Fibroblast of lung (primary cell): ENCODE measurements at regions not wholly inside any gene's neighbourhood (a gene's known extent, or its start where the extent isn't known, plus 50 kb on each side); places are given as distances from the start of the nearest gene placed in this dataset.

Source experiments
- DNase-seq, 2 donors: peaks; one replicate each; pipeline versions ENCODE4 v3.0.0 to v3.0.0-alpha.2; 2010; ENCODE audit warnings: low read depth in 2 of 2
- H2AFZ ChIP-seq: 2 replicates; pipeline ENCODE4 v1.5.1; 2012; ENCODE audit warnings: low read length, control low read depth, inconsistent platforms
- H3K27ac ChIP-seq: 2 replicates; pipeline ENCODE4 v1.5.1; 2011; ENCODE audit warnings: low read length, control low read depth; ENCODE audit not compliant: insufficient read depth
- H3K27me3 ChIP-seq: 2 replicates; pipeline ENCODE4 v1.5.1; 2011; ENCODE audit warnings: mild to moderate bottlenecking, low read length; ENCODE audit not compliant: control insufficient read depth, insufficient read depth
- H3K36me3 ChIP-seq: 2 replicates; pipeline ENCODE4 v1.5.1; 2011; ENCODE audit warnings: low read length; ENCODE audit not compliant: control insufficient read depth, insufficient read depth
- H3K4me1 ChIP-seq: 2 replicates; pipeline ENCODE4 v1.5.1; 2011; ENCODE audit warnings: low read length; ENCODE audit not compliant: control insufficient read depth, insufficient read depth; ENCODE audit errors: extremely low read depth
- H3K4me2 ChIP-seq: 2 replicates; pipeline ENCODE4 v1.5.1; 2011; ENCODE audit warnings: low read length, control low read depth; ENCODE audit not compliant: insufficient read depth; ENCODE audit errors: extremely low read depth
- H3K4me3 ChIP-seq, 4 experiments: fragments of 200-600 bp in 1 of 4; sonication (generic) in 1 of 4; replicated peaks in 1 of 4; 2 replicates each; pipeline ENCODE4 v1.5.1; 2011 to 2016; ENCODE audit warnings: low read length in 4 of 4, low read depth in 3 of 4, mild to moderate bottlenecking in 3 of 4, control low read depth in 2 of 4, inconsistent platforms in 1 of 4, mixed read lengths in 1 of 4; ENCODE audit not compliant: insufficient read depth in 1 of 4; ENCODE audit errors: control extremely low read depth in 1 of 4
- H3K79me2 ChIP-seq: 2 replicates; pipeline ENCODE4 v1.5.1; 2012; ENCODE audit warnings: mild to moderate bottlenecking, low read length, inconsistent platforms; ENCODE audit not compliant: control insufficient read depth, insufficient read depth
- H3K9ac ChIP-seq: 2 replicates; pipeline ENCODE4 v1.5.1; 2011; ENCODE audit warnings: mild to moderate bottlenecking, low read length, control low read depth; ENCODE audit not compliant: insufficient read depth
- H3K9me3 ChIP-seq: 2 replicates; pipeline ENCODE4 v1.5.1; 2012; ENCODE audit warnings: low read depth, low read length; ENCODE audit not compliant: control insufficient read depth, insufficient read depth
- H4K20me1 ChIP-seq: 2 replicates; pipeline ENCODE4 v1.5.1; 2011; ENCODE audit warnings: low read length; ENCODE audit not compliant: control insufficient read depth, insufficient read depth; ENCODE audit errors: extremely low read depth
- EZH2 ChIP-seq: IDR thresholded peaks from 2 replicates; pipeline ENCODE4 v1.5.1; 2012; ENCODE audit warnings: low read length, control low read depth, mild to moderate bottlenecking; ENCODE audit errors: missing control alignments
- TF ChIP-seq, protein P1 (sequence below), 2 donors: IDR thresholded peaks in 1 of 2; conservative IDR thresholded peaks in 1 of 2; 1 replicate in 1 of 2; 2 replicates in 1 of 2; pipeline ENCODE4 v1.5.1; 2011 to 2012; ENCODE audit warnings: low read length in 2 of 2, control low read depth in 1 of 2, inconsistent platforms in 1 of 2, low read depth in 1 of 2, mild to moderate bottlenecking in 1 of 2

DNA sequence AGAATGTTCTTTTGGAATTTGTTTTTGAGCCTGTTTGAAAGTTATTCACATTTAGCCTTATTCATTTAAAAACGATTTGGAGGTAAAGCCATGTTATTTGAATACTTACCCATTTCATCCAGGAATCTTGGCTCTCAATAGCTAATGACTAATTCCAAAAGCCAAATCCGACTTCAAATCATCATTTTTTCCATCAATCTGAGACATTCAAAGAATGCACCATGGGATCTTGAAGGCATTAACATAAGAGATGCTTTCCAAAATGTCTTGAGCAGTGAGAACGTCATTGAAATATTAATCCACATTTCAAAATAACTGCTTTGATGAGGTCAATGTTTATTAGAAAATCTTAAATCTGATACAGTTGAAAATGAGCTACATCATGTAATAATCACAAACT, 617.0 kb upstream of the RORB start:
- Histone ChIP-seq H3K9me3 (no peaks in the 10 kb centered on the region), H3K36me3 (no peaks in the 10 kb centered on the region), H3K27me3 (no peaks in the 10 kb centered on the region), H3K27ac (no peak overlapping the region), H3K79me2 (no peaks in the 10 kb centered on the region), H2AFZ (no peak overlapping the region), H4K20me1 (no peaks in the 10 kb centered on the region), H3K4me2 (no peak overlapping the region), H3K9ac (no peak overlapping the region), H3K4me3 (no peak overlapping the region), H3K4me1 (no peaks in the 10 kb centered on the region)
- peak in 1 of 2 donors; percentile 59 for DNase-seq
- TF ChIP-seq EZH2: no peak
- TF ChIP-seq, protein P1, sequence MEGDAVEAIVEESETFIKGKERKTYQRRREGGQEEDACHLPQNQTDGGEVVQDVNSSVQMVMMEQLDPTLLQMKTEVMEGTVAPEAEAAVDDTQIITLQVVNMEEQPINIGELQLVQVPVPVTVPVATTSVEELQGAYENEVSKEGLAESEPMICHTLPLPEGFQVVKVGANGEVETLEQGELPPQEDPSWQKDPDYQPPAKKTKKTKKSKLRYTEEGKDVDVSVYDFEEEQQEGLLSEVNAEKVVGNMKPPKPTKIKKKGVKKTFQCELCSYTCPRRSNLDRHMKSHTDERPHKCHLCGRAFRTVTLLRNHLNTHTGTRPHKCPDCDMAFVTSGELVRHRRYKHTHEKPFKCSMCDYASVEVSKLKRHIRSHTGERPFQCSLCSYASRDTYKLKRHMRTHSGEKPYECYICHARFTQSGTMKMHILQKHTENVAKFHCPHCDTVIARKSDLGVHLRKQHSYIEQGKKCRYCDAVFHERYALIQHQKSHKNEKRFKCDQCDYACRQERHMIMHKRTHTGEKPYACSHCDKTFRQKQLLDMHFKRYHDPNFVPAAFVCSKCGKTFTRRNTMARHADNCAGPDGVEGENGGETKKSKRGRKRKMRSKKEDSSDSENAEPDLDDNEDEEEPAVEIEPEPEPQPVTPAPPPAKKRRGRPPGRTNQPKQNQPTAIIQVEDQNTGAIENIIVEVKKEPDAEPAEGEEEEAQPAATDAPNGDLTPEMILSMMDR (conservative IDR thresholded peaks at IDR 0.05 in 1 of 2, IDR thresholded peaks at IDR 0.05 in 1 of 2; ENCODE audit: low read depth in 1 of 2, low read length in 2 of 2): no peak

DNA sequence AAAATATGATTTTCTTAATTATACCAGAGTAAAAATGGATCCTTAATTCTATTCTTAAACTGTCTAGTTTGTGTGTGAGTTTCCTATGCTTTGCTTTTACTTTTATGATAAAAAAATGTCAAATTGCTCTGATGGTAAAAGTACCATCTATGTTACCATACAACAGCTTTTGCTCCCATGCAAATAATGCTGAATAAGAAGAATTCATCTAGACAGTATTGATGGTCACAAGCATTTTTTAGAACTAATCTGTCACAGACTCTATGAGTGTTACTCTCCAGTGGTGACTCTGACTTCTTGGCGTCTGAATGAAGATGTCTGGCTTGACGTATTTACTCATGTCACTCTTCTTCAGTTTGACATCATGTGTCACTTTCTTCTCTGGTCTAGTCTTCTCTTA, 608.1 kb upstream of the RORB start:
- no peak overlapping the region for H2AFZ ChIP-seq
- no peaks in the 10 kb centered on the region for H3K79me2 ChIP-seq
- no peak overlapping the region for H3K27ac ChIP-seq
- no peak overlapping the region for H3K9ac ChIP-seq
- no peaks in the 10 kb centered on the region for H4K20me1 ChIP-seq
- no peak overlapping the region for H3K4me3 ChIP-seq
- DNase-seq: no peak
- H3K36me3 ChIP-seq: no peaks in the 10 kb centered on the region
- TF ChIP-seq EZH2: no peak
- TF ChIP-seq, protein P1 (conservative IDR thresholded peaks at IDR 0.05 in 1 of 2, IDR thresholded peaks at IDR 0.05 in 1 of 2; ENCODE audit: low read depth in 1 of 2, low read length in 2 of 2): no peak
- H3K9me3 ChIP-seq: no peaks in the 10 kb centered on the region
- no peaks in the 10 kb centered on the region for H3K27me3 ChIP-seq
- no peak overlapping the region for H3K4me2 ChIP-seq
- H3K4me1 ChIP-seq: no peaks in the 10 kb centered on the region

DNA sequence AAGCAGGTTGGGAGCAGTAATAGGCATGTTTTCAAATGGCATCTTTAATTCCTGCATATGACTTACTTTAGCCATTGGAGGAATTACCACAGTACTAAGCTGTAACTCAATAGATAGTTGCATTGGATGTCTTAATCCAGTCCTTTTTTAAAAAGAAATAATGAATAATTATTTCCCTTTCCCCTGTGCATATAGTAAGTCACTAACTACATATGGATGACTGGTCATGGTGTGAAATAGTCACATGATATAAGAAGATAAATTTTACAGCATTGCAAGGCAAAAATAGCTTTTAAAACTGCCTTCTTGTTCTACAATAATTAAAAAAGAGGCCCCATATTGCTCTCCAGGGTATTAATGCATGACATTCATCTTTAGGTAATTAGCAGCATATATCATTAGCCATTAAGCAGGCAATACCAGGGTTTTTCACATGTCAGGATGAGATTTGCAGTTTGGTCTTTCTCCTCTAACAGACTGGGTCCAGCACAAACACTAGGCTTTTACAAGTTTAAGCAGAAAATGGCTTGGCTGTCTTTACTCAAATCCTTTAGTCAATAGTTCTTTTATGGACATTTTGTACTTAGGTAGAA, 606.4 kb upstream of the RORB start:
- Histone ChIP-seq H3K9ac (no peak overlapping the region), H3K79me2 (no peaks in the 10 kb centered on the region), H3K9me3 (no peaks in the 10 kb centered on the region), H3K4me2 (no peak overlapping the region), H3K27me3 (no peaks in the 10 kb centered on the region), H3K4me3 (no peak overlapping the region), H3K27ac (no peak overlapping the region), H3K4me1 (no peaks in the 10 kb centered on the region), H4K20me1 (no peaks in the 10 kb centered on the region), H2AFZ (no peak overlapping the region), H3K36me3 (no peaks in the 10 kb centered on the region)
- DNase-seq: no peak
- TF ChIP-seq, protein P1 (conservative IDR thresholded peaks at IDR 0.05 in 1 of 2, IDR thresholded peaks at IDR 0.05 in 1 of 2; ENCODE audit: low read depth in 1 of 2, low read length in 2 of 2): no peak
- no peak for TF ChIP-seq EZH2
